ENCODE measurements at regions not wholly inside any gene's neighbourhood (a gene's known extent, or its start where the extent isn't known, plus 50 kb on each side); places are given as distances from the start of the nearest gene placed in this dataset.

DNA sequence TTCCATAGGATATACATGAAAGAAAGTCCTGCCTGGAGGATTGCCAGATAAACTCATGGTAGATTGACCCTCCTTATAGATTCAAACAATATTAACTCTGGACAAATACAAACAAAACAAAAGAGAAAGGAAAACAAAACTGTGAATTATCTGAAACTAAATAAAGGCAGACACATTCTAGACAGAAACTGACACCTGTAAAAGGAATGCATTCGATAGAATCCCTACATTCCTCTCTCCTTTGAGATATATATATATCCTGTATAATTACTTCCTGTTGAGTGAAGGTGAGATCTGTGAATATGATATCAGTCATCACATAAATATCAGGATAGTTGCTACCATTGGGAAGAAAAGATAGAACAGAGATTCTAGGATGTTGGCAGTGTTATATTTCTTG lies 948.4 kb upstream of the ATXN7L3B start:
- TF ChIP-seq POLR2A (IDR thresholded peaks at IDR 0.05), result no peak
- TF ChIP-seq, protein P1, sequence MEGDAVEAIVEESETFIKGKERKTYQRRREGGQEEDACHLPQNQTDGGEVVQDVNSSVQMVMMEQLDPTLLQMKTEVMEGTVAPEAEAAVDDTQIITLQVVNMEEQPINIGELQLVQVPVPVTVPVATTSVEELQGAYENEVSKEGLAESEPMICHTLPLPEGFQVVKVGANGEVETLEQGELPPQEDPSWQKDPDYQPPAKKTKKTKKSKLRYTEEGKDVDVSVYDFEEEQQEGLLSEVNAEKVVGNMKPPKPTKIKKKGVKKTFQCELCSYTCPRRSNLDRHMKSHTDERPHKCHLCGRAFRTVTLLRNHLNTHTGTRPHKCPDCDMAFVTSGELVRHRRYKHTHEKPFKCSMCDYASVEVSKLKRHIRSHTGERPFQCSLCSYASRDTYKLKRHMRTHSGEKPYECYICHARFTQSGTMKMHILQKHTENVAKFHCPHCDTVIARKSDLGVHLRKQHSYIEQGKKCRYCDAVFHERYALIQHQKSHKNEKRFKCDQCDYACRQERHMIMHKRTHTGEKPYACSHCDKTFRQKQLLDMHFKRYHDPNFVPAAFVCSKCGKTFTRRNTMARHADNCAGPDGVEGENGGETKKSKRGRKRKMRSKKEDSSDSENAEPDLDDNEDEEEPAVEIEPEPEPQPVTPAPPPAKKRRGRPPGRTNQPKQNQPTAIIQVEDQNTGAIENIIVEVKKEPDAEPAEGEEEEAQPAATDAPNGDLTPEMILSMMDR (IDR thresholded peaks at IDR 0.05), result no peak
- no peak for TF ChIP-seq EP300 (IDR thresholded peaks at IDR 0.05)

Measured in tibial nerve (tissue), 4 donors.